Thyroid gland (tissue), 4 donors: ENCODE measurements at regions not wholly inside any gene's neighbourhood (a gene's known extent, or its start where the extent isn't known, plus 50 kb on each side); places are given as distances from the start of the nearest gene placed in this dataset.

Source experiments
- CTCF ChIP-seq, 6 experiments: fragments of 200-600 bp in 3 of 6; fragments of 450-650 bp in 3 of 6; sonication (generic) in 3 of 6; IDR thresholded peaks; one replicate each; pipeline ENCODE4 v1.5.1; 2016 to 2019; ENCODE audit warnings: antibody characterized with exemption in 6 of 6, mild to moderate bottlenecking in 2 of 6, inconsistent platforms in 1 of 6, moderate library complexity in 1 of 6
- POLR2A ChIP-seq, 2 donors: fragments of 450-650 bp; IDR thresholded peaks; one replicate each; pipeline ENCODE4 v1.6.1; 2017; ENCODE audit warnings: antibody characterized with exemption in 2 of 2, mild to moderate bottlenecking in 2 of 2, moderate library complexity in 1 of 2

- TF ChIP-seq CTCF (IDR thresholded peaks at IDR 0.05): no peak
- no peak for TF ChIP-seq POLR2A (IDR thresholded peaks at IDR 0.05)
Measured at GRCh38 chr2:234682492-234683228, 185.8 kb upstream of the ARL4C start.
